HG03378 (cell line): ENCODE measurements at regions not wholly inside any gene's neighbourhood (a gene's known extent, or its start where the extent isn't known, plus 50 kb on each side); places are given as distances from the start of the nearest gene placed in this dataset.
"Not testable (repeated sequence)": the region's sequence is repeated elsewhere in the genome, so short reads cannot be mapped to it uniquely, and the experiment has no call there.

Experiments used
- ATAC-seq: cut with Tn5 transposase; IDR thresholded peaks from one replicate; pipeline ENCODE4 v1.9.1; 2021; ENCODE audit warnings: mild to moderate bottlenecking, moderate library complexity; ENCODE audit not compliant: unreplicated experiment

DNA sequence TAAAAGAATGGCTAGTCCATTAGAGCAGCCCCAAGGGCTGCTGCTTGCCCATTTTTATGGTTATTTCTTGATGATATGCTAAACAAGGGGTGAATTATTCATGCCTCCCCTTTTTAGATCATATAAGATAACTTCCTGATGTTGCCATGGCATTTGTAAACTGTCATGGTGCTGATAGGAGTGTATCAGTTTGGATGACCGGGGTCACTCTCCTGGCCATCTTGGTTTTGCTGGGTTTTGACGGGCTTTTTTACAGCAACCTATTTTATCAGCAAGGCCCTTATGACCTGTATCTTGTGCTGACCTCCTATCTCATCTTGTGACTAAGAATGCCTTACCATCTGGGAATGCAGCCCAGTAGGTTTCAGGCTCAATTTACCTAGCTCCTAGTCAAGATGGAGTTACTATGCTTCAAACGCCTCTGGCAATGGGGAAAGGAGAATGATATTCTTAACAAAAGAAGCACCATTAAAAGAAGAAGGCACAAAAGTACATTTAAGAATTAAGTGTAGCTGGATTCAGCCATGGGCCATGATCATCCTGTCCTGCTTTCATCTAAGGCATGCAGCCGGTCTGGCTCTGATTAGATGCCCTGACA is 1156.0 kb downstream of the PCDH9 start:
- no peak for ATAC-seq

- ATAC-seq: not testable (repeated sequence)
These were observed 1158.0 kb downstream of the PCDH9 start for GRCh38 chr13:66072097-66072496.

DNA sequence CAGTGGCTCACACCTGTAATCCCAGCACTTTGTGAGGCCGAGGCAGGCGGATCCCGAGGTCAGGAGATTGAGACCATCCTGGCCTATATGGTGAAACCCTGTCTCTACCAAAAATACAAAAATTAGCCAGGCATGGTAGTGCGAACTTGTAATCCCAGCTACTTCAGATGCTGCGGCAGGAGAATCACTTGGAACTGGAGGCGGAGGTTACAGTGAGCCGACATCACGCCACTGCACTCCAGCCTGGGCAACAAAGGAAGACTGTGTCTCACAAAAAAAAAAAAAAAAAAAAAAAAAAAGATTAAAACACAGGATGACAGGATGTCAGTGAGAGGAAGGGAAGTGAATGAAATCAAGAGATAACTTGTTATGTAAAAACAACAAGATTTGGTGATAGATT is 1158.5 kb downstream of the PCDH9 start:
- no peak for ATAC-seq

GRCh38 chr13:66071029-66071428 is 1159.1 kb downstream of the PCDH9 start:
- ATAC-seq: no peak

DNA sequence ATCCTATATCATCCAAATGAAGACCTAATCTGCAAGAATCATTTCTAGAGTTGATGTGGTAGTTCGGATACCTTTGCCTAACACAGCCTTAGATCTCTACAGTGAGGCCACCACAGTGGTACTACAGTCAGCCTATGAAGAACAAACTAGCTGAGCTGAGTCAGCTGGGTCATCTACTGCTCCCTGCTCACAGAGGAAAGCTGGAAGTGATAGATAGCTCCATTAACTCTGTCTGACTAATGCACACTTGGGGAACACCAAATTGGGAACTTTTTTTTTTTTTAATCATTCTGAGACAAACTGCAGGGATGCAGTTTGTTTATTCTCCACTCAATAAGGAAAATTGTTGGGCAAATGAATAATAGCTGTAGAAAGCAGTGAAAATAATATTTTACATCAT is 1160.6 kb downstream of the PCDH9 start:
- no peak for ATAC-seq

- no peak for ATAC-seq
These were observed 1161.5 kb downstream of the PCDH9 start for GRCh38 chr13:66068683-66069082.

- no peak for ATAC-seq
These were observed 1181.2 kb downstream of the PCDH9 start for GRCh38 chr13:66048888-66049287.

- ATAC-seq: no peak
These were observed 1189.6 kb downstream of the PCDH9 start for GRCh38 chr13:66040506-66040905.

- no peak for ATAC-seq
These were observed 1193.0 kb downstream of the PCDH9 start for GRCh38 chr13:66037096-66037495.

DNA sequence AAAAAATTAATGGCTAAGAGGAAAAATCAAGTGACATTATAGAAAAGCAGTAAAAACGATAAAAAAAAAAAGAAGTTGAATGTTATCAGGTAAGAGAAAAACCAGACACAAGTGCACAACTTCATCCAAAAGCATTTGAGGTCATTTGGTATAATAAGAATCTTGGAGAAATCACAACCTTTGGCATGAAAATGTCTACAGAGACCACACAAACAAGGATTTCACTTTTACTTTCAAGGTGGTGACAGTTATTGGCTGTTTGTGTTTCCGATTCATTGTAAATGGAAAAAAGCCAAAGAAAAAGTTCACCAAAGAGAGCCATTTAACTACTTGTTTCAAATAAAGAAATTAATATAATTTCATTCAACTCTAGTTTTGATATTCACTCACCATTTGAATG is 1193.5 kb downstream of the PCDH9 start:
- no peak for ATAC-seq

- ATAC-seq: no peak
These were observed 1194.0 kb downstream of the PCDH9 start for GRCh38 chr13:66036024-66036614.

DNA sequence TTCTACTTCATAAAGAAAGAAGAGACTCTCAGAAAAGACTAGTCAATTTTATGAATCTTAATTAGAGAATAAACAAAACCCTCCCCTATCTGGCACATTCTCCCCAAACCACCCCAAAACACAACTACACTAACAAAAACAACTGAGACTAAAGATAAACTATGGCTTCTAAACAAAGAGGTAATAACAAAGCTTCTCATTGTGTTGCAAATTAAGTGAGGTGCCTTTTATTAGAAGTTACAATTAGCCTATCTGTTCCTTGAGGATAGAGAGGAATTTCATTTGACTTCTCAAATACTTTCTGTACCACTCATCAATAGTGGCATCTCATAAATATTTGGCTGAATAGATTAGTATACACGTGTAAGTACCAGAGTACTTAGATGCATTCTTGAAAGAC is 1196.2 kb downstream of the PCDH9 start:
- ATAC-seq: no peak

- no peak for ATAC-seq
These were observed 1208.3 kb downstream of the PCDH9 start for GRCh38 chr13:66021846-66022245.

- no peak for ATAC-seq
These were observed 1215.4 kb downstream of the PCDH9 start for GRCh38 chr13:66014771-66015170.

GRCh38 chr13:66009241-66009640 is 1220.9 kb downstream of the PCDH9 start:
- no peak for ATAC-seq

DNA sequence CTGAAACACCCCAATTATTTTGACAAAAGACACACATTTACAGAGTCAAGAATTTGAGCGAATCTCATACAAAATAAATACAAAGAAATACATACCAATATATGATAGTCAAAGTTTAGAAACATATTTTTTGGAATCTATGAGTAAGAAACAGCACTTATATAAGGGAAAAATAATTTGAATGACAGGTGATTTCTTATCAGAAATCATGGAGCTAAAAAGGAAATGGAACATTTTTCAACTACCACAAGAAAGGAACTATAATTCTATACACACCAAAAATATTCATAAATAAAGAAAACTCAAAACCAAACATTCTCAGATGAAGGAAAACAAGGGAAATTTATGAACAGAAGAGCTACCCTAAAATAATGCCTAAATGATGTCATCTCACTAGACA is 1226.6 kb downstream of the PCDH9 start:
- ATAC-seq: no peak

- ATAC-seq: no peak
These were observed 1229.0 kb downstream of the PCDH9 start for GRCh38 chr13:66001140-66001539.

GRCh38 chr13:65999411-65999810 is 1230.7 kb downstream of the PCDH9 start:
- ATAC-seq: no peak

GRCh38 chr13:65990684-65991083 is 1239.5 kb downstream of the PCDH9 start:
- ATAC-seq: no peak

DNA sequence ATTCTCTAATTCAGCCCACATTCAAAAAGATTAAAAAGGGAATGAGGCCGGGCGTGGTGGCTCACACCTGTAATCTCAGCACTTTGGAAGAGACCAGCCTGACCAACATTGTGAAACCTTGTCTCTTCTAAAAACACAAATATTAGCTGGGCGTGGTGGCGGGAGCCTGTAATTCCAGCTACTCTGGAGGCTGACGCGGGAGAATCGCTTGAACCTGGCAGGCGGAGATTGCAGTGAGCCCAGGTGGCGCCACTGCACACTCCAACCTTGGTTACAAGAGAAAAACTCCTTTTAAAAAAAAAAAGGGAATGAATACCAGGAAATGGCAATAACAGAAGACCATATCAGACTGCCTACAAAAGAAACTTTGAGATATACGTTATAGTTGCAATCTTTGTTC is 1244.5 kb downstream of the PCDH9 start:
- ATAC-seq: no peak

DNA sequence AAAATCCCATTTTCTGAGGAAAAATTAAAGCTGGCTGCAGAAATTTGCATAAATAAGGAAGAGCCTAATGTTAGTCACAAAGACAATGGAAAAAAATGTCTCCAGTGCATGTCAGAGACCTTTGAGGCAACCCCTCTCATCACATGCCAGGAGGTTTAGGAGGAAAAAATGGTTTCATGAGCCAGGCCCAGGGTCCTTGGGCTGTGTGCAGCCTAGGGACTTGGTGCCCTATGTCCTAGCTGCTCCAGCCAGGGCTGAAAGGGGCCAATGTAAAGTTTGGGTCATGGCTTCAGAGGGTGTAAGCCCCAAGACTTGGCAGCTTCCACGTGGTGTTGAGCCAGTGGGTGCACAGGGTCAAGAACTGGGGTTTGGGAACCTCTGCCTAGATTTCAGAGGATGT is 1252.6 kb downstream of the PCDH9 start:
- ATAC-seq: no peak

GRCh38 chr13:65971541-65971940 is 1258.6 kb downstream of the PCDH9 start:
- no peak for ATAC-seq

- no peak for ATAC-seq
These were observed 1263.1 kb downstream of the PCDH9 start for GRCh38 chr13:65966991-65967451.
